ENCODE measurements at regions not wholly inside any gene's neighbourhood (a gene's known extent, or its start where the extent isn't known, plus 50 kb on each side); places are given as distances from the start of the nearest gene placed in this dataset.

GRCh38 chr2:57343391-57344006 lies 703.1 kb upstream of the VRK2 start:
- TF ChIP-seq CTCF (IDR thresholded peaks at IDR 0.05; ENCODE audit: low read length) (no peak), EZH2phosphoT487 (IDR thresholded peaks at IDR 0.05; ENCODE audit: low read length) (no peak), EZH2 (optimal IDR thresholded peaks at IDR 0.05; ENCODE audit: low read depth, low read length) (no peak)
